ENCODE measurements at regions not wholly inside any gene's neighbourhood (a gene's known extent, or its start where the extent isn't known, plus 50 kb on each side); places are given as distances from the start of the nearest gene placed in this dataset.
"Not testable (repeated sequence)": the region's sequence is repeated elsewhere in the genome, so short reads cannot be mapped to it uniquely, and the experiment has no call there.

GRCh38 chr4:164251257-164251656 is 502.7 kb upstream of the SMIM31 start:
- Histone ChIP-seq H3K4me3 (no peak overlapping the region), H3K4me1 (no peaks in the 10 kb centered on the region), H3K27me3 (no peaks in the 10 kb centered on the region), H3K9me3 (no peaks in the 10 kb centered on the region), H3K36me3 (no peaks in the 10 kb centered on the region), H3K27ac (no peak overlapping the region)
- DNase-seq (no peak), ATAC-seq (no peak)
- no peak for TF ChIP-seq CTCF (IDR thresholded peaks at IDR 0.05)
- 81 to 84% methylated on average over 7 of the region's 7 CpGs for WGBS, 2 donors
- intact Hi-C loops (cut with DNase I): no loop called here

GRCh38 chr4:164252286-164252685 is 501.6 kb upstream of the SMIM31 start:
- ATAC-seq: no peak
- Histone ChIP-seq H3K36me3 (no peaks in the 10 kb centered on the region), H3K4me1 (no peaks in the 10 kb centered on the region), H3K27ac (no peak overlapping the region), H3K9me3 (no peaks in the 10 kb centered on the region), H3K27me3 (no peaks in the 10 kb centered on the region), H3K4me3 (no peak overlapping the region)
- WGBS, 2 donors: 0 to 6% methylated on average over 1 of the region's 1 CpG
- intact Hi-C loops (cut with DNase I): no loop called here
- no peak for DNase-seq
- TF ChIP-seq CTCF (IDR thresholded peaks at IDR 0.05): no peak

- intact Hi-C loops (cut with DNase I): no loop called here
- H3K9me3 ChIP-seq: no peaks in the 10 kb centered on the region
- 81 to 86% methylated on average over 2 of the region's 2 CpGs for WGBS, 2 donors
- H3K27ac ChIP-seq: no peak overlapping the region
- no peaks in the 10 kb centered on the region for H3K4me1 ChIP-seq
- H3K27me3 ChIP-seq: no peaks in the 10 kb centered on the region
- ATAC-seq: no peak
- H3K36me3 ChIP-seq: no peaks in the 10 kb centered on the region
- no peak for DNase-seq
- no peak for TF ChIP-seq CTCF (IDR thresholded peaks at IDR 0.05)
- no peak overlapping the region for H3K4me3 ChIP-seq
Observed at GRCh38 chr4:164261831-164262230, 492.1 kb upstream of the SMIM31 start.

GRCh38 chr4:164262508-164262907 is 491.4 kb upstream of the SMIM31 start:
- WGBS, 2 donors: 64 to 79% methylated on average over 1 of the region's 1 CpG
- H3K27me3 ChIP-seq; H3K27ac ChIP-seq; H3K4me1 ChIP-seq; intact Hi-C loops (cut with DNase I); ATAC-seq; H3K9me3 ChIP-seq; H3K4me3 ChIP-seq; DNase-seq; H3K36me3 ChIP-seq: not testable (repeated sequence)

GRCh38 chr4:164277414-164277813 is 476.5 kb upstream of the SMIM31 start:
- WGBS, 2 donors: 41 to 48% methylated on average over 2 of the region's 2 CpGs
- not testable (repeated sequence) for ATAC-seq

GRCh38 chr4:164287173-164287572 is 466.8 kb upstream of the SMIM31 start:
- intact Hi-C loops (cut with DNase I): no loop called here
- Histone ChIP-seq H3K36me3 (no peaks in the 10 kb centered on the region), H3K4me3 (no peak overlapping the region), H3K27me3 (no peaks in the 10 kb centered on the region), H3K27ac (no peak overlapping the region), H3K4me1 (no peaks in the 10 kb centered on the region), H3K9me3 (peaks cover 0 to 4% (median 0%) of the 10 kb centered on the region in 11 donors)
- ATAC-seq: no peak
- WGBS, 2 donors: 79 to 83% methylated on average over 6 of the region's 6 CpGs
- TF ChIP-seq CTCF (IDR thresholded peaks at IDR 0.05): no peak
- DNase-seq: no peak

More at GRCh38 chr4:164277414-164277813, 476.5 kb upstream of the SMIM31 start:
- H3K9me3 ChIP-seq; H3K36me3 ChIP-seq; DNase-seq; H3K4me1 ChIP-seq; intact Hi-C loops (cut with DNase I); H3K4me3 ChIP-seq; H3K27me3 ChIP-seq; H3K27ac ChIP-seq: not testable (repeated sequence)
